OCI-LY7 (cell line): ENCODE measurements at regions not wholly inside any gene's neighbourhood (a gene's known extent, or its start where the extent isn't known, plus 50 kb on each side); places are given as distances from the start of the nearest gene placed in this dataset.

Experiments used
- CTCF ChIP-seq: fragments of 200-600 bp; sonication (generic); conservative IDR thresholded peaks from 2 replicates; pipeline ENCODE4 v1.5.1; 2014; ENCODE audit warnings: mild to moderate bottlenecking, antibody characterized with exemption, low read length, moderate library complexity, mixed read lengths
- EZH2phosphoT487 ChIP-seq: fragments of 200-600 bp; sonication (generic); IDR thresholded peaks from 2 replicates; pipeline ENCODE4 v1.6.1; 2018; ENCODE audit warnings: low read depth, borderline replicate concordance, mild to moderate bottlenecking, mixed run types, antibody characterized with exemption, low read length, moderate library complexity, mixed read lengths

DNA sequence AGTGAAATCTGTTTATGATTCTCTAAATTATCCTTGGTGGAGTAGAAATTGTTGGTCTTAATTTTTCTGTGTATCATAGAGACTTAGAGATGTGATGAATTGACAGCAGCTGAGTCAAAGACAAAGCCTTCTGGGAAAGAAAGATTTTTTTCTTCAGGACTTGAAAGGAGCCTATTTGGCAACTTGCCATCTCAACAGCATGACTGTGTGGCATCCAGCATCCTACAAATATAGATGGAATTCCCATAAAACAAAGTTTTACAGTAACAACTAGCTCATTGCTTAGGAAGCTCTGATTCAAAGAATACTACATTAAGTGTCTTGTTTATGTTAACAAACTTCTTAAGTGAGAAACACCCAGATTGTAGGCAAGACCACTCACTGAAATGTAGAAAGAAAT, 79.2 kb upstream of the SETBP1 start:
- TF ChIP-seq CTCF (no peak), EZH2phosphoT487 (no peak)
